ENCODE measurements at regions not wholly inside any gene's neighbourhood (a gene's known extent, or its start where the extent isn't known, plus 50 kb on each side); places are given as distances from the start of the nearest gene placed in this dataset.

DNA sequence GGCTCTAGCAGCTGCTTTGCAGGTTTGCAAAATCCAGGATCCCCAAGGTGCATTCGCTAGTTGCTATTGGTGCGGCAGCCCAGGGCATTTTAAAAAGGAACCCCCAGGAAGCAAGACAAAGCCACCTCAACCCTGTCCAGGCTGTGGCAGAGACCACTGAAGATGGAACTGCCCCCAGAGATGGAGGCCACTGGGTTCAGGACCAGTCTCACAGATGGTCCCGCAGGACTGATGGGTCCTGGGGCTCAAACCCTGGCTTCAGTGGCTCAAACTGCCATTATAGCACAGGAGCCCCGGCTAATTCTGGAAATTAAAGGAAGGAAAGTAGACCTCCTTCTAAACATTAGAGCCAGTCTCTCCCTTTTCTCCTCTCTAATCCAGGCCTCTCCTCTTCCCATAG, 79.8 kb upstream of the TSPAN11 start:
- TF ChIP-seq POLR2A (IDR thresholded peaks at IDR 0.05): no peak
- TF ChIP-seq, protein P1, sequence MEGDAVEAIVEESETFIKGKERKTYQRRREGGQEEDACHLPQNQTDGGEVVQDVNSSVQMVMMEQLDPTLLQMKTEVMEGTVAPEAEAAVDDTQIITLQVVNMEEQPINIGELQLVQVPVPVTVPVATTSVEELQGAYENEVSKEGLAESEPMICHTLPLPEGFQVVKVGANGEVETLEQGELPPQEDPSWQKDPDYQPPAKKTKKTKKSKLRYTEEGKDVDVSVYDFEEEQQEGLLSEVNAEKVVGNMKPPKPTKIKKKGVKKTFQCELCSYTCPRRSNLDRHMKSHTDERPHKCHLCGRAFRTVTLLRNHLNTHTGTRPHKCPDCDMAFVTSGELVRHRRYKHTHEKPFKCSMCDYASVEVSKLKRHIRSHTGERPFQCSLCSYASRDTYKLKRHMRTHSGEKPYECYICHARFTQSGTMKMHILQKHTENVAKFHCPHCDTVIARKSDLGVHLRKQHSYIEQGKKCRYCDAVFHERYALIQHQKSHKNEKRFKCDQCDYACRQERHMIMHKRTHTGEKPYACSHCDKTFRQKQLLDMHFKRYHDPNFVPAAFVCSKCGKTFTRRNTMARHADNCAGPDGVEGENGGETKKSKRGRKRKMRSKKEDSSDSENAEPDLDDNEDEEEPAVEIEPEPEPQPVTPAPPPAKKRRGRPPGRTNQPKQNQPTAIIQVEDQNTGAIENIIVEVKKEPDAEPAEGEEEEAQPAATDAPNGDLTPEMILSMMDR (IDR thresholded peaks at IDR 0.05): no peak
- TF ChIP-seq EP300 (IDR thresholded peaks at IDR 0.05; ENCODE audit: low read depth): no peak
